ENCODE measurements at regions not wholly inside any gene's neighbourhood (a gene's known extent, or its start where the extent isn't known, plus 50 kb on each side); places are given as distances from the start of the nearest gene placed in this dataset.

- DNase-seq = no peak
Observed at GRCh38 chr1:59007820-59008598, 224.2 kb upstream of the JUN start.

GRCh38 chr1:59008599-59009347 is 224.9 kb upstream of the JUN start:
- no peak for DNase-seq

- no peak for DNase-seq
Observed at GRCh38 chr1:59011663-59012062, 227.8 kb upstream of the JUN start.

DNA sequence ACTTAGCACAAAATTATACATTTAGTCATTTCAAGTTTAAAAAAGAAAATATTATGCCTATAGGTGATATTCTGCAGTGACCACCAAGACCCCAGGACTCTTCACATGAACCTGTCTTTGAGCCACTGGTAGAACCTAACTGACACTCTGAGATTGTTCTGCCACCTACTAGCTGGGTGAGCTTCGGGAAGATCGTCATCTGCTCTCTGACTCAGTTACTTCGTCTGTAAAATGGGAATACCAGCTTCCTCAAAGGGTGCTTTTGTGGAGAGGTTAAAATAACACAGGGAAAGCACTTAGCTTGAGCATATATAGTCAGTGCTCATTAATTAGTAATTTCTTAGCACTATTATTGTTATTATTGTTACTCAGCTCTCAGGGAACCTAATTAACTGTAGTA is 228.5 kb upstream of the JUN start:
- DNase-seq = no peak

- no peak for DNase-seq
Observed at GRCh38 chr1:59013276-59013927, 229.6 kb upstream of the JUN start.

- DNase-seq = no peak
Observed at GRCh38 chr1:59013928-59014279, 230.1 kb upstream of the JUN start.

- DNase-seq = no peak
Observed at GRCh38 chr1:59014827-59015226, 231.0 kb upstream of the JUN start.

DNA sequence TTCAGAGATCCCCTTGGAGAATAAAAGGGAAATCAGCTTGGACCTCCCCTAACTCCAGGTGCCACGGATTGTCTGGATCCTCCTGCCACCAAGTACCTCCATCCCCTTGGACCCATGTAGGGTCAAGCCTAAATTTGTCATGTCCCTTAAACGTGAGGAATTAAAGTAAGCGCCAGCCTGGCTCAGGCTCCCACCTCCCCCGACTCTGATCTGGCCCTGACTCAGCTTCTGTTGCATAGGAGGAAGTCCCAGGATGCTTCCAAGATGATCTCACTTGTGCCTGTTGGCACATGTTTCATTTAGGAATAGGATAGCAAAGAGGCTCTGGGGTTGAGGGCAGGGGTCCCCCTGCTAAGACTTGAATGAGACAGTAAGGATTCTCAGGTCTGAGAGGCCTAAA is 231.9 kb upstream of the JUN start:
- no peak for DNase-seq

DNA sequence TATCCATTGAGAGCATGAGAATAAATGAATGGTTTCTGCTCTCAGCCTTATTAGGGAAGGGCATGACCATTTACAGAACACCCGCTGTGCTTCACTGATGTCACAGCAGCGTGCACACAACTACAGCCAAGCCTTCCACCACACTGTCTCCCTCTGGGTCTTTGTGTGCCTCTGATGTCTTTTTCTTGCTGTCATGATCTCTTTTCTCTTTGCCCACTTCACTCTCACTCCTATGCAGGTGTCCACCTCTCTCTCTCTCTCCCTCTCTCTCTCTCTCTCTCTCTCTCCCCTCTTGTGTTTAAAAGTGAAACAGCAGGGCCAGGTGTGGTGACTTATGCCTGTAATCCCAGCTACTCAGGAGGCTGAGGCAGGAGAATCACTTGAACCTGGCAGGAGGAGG is 232.5 kb upstream of the JUN start:
- no peak for DNase-seq

- no peak for DNase-seq
Observed at GRCh38 chr1:59017501-59018231, 233.8 kb upstream of the JUN start.

DNA sequence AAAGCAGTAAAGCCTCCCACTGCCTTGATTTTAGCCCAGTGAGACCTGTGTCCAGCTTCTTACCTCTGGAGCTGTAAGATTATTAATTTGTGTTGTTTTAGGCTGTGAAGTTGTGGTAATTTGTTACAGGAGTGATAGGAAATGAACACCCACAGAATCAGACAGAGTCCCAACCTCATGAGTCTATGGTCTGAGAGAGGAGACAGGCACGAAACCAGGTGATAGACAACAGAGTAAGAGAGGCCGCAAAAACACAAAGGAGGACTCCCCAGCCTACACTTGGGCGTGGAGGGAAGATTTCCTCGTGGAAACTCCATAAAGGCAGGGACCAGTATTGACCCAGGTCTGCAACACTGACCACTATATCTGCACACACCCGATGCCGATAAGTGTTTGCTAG is 234.6 kb upstream of the JUN start:
- DNase-seq = no peak

DNA sequence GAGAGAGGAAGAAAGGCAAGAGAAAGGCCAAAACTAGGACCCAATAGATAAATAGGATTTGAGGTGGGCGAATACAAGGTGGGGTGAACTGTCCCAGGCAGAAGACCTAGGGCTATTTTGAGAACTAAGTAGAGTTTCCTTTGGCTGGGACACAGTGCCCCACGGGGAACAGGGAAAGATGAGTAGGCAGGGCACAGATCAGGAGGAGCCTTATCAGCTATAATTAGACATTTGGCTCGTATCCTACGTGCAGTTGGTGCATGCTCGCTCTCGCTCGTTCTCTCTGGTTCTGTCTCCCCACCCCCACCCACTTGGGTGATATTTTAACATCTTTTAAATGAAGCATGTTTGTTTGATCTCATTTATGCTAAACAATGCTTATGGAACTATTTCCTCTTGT is 235.0 kb upstream of the JUN start:
- DNase-seq = no peak

DNA sequence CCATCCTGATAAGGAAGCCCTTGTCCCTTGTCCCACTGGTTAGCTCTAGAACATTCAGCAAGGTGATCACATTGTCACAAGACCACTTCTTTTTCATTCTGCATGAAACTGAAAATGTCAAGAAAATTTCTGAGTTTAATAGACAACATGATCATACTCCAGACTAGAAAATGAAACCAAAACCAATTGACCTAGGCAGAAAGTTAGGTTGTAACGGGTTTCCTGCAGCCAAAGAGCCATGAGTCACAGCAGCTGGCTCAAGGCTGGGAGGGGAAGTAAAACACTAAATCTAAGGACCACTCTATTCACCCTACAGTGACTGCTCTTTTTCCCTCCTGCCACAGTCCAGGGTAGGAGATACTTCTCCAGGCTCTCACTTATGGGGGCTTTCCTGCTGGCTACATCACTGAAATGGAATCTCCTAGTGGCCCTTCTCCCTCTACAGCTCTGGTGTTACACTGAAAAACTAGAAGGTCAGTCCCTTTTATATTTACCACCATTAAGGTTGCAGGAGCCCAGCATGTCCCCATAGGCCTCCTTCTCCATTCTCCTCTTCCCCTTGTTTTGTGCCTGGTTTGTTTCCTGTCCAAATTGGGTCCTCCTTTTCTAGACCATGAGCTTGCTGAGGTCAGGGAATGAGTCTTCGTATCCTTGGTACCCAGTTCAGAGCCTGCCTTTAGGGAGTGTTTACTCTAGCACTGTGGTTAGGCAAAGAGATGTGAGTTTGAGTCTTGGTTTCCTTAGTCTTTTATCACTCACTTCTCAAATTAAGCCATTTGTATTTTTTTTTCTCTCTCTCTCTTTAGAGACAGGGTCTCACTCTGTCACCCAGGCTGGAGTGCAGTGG is 236.5 kb upstream of the JUN start:
- DNase-seq = no peak

- no peak for DNase-seq
Observed at GRCh38 chr1:59022199-59022598, 238.4 kb upstream of the JUN start.

GRCh38 chr1:59022799-59023198 is 239.0 kb upstream of the JUN start:
- DNase-seq = no peak

- no peak for DNase-seq
Observed at GRCh38 chr1:59025201-59025600, 241.4 kb upstream of the JUN start.

DNA sequence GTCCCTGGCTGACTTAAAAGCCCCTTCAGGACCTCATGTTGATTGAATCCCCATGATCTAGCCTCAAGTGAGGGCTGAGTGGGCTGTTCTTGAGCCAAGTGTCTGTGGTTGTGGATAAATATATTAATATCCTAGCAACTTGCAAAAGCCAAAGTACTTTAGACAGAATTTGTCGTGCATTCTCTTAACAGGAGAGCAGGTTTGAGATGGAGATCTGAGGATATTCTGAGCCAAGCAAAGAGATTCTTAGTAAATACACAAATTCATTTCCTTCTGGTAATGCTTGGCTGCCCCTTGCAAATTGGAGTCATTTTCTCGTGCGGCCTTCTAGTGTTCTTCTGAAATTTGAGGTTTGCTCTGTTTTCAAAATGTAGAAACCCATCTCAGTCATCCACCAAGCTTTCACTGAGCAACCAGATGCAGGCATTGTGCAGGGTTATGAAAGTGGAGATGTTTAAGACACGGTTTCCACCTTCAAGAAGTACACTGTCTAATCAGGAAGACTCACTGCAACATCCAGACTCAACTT is 242.1 kb upstream of the JUN start:
- no peak for DNase-seq

DNA sequence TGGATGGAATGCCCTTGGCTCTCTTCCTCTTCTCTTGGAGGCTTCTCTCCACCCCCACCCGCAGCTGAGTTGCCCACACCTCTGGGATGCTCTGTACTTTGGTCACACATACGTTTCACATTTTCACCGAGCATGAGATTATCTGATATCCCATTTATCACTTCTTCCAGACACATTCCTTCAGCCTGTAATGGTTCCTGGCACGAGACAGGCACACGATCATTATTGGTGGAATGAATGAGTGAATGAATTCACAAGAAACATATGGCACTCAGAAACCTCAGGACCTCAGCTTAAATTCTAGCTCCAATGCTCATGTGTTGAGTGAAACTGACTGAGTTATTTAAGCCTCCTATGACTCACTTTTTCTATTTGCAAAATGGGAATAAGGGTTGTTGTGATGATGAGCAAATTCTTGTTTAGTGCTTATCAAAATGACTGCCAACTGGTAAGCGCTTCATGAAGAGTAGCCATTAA is 242.7 kb upstream of the JUN start:
- no peak for DNase-seq

DNA sequence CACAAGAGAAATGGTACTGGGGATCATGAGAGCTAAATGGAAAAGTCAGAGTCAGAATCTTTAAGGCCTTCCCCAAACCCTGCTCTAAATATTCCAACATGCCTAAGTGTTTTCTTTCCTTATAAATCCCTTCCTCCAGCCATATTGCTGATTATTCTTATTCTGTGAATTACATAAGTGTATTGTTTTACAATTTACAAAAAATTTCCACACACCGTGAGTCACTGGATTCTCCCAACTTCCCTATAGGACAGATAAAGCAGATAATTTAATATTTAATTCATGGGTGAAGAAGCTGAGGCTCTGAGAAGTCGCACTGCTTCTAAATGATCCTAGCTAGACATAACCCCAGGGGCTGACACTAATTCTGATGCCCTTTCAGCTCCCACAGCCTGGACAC is 243.3 kb upstream of the JUN start:
- no peak for DNase-seq

- DNase-seq = no peak
Observed at GRCh38 chr1:59028048-59028447, 244.2 kb upstream of the JUN start.

GRCh38 chr1:59029411-59030167 is 245.7 kb upstream of the JUN start:
- DNase-seq = peak; percentile 80

Measured in NCI-H2171 treated with DMSO at 0.1 percent for 48 hours (cell line).